ENCODE measurements at regions not wholly inside any gene's neighbourhood (a gene's known extent, or its start where the extent isn't known, plus 50 kb on each side); places are given as distances from the start of the nearest gene placed in this dataset.
"Not testable (repeated sequence)": the region's sequence is repeated elsewhere in the genome, so short reads cannot be mapped to it uniquely, and the experiment has no call there.

DNA sequence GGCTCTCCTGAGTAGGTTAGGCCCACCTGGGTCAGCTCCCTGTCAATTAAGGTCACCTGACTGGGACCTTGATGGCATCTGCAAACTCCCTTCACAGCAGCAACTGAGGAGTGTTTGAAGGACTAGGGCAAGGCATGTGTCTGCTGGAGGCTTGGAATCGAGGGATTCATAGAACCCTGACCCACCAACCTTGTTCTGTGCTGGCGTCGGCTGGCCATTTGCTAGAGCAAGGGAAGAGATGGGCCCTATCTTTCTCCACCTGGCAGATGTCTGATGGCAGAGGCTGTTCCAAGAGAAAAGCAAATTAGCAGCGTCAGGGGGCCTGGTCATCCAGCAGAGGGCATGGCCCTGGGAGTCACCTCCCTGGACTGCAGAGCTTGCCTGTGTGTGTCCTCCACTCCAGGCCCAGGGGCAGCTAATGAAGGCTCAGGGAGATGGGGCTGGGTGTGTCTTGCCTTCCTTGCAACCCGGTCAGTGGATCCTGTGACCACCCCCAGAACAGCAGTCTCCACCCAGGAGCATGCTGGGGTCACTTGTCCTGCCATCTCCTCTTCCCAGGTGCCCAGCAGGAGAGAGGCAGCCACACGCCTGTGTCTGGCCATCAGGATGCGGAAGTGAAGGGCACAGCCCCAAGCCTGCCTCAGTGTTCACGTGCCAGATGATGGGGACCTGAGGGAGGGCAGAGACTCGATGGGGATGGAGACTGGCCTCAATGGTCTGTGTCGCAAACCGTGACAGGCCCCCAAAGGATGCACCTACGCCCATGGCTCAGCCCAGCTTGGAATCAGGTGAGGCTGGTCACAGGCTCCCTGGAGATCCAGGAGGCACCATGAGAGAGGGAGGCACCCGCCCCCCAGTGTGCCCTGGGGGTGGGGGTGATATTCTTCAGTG lies 53.9 kb downstream of the BARX1 start:
- DNase-seq, result no peak

- DNase-seq, result no peak
Measured at GRCh38 chr9:93900436-93900819, 54.7 kb downstream of the BARX1 start.

GRCh38 chr9:93899609-93900435 lies 55.3 kb downstream of the BARX1 start:
- DNase-seq, result no peak

- DNase-seq, result no peak
Measured at GRCh38 chr9:93898502-93899426, 56.4 kb downstream of the BARX1 start.

- DNase-seq, result no peak
Measured at GRCh38 chr9:93898026-93898425, 57.1 kb downstream of the BARX1 start.

DNA sequence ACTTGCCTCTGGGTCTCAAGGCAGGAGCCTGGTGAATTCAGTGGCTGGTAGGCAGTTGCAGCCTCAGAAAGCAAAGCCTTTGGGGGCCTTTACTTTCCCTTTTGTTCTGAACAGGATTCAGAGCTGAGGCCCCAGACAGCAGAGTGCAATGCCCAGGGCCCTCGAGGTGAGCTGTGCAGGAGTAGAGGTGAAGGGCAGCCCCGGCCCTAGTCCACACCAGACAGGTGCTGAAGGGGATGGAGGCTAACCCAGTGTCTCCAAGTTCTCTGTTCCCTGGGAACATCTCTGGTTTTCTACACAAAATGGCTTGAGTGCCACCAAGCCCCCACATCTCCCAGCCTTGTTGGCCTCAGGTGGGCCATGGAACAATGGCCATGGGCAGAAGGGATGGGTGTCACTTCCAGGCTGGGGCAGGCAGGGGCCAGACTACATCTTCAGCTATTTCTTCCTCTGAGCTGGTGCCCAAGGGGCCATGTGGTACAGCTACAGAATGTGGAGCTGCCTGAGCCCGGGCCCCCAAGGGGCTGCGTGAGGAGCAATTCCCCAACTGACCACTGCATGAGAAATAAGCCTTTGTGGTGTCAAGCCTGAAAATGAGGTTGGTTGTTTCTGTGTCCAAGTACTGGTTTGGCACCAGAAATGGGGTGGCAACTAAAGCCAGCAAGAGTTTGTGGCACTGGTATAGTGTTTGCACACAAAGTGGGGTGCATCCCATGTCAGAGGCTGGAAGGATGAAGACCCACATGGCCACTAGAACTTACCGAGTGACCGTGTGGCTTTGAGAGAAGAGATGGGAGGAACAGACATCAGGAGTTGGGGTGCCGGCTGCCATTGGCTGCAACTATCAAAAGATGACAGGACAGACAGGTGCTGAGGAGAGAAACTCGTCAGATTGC lies 57.8 kb downstream of the BARX1 start:
- no peak for DNase-seq

DNA sequence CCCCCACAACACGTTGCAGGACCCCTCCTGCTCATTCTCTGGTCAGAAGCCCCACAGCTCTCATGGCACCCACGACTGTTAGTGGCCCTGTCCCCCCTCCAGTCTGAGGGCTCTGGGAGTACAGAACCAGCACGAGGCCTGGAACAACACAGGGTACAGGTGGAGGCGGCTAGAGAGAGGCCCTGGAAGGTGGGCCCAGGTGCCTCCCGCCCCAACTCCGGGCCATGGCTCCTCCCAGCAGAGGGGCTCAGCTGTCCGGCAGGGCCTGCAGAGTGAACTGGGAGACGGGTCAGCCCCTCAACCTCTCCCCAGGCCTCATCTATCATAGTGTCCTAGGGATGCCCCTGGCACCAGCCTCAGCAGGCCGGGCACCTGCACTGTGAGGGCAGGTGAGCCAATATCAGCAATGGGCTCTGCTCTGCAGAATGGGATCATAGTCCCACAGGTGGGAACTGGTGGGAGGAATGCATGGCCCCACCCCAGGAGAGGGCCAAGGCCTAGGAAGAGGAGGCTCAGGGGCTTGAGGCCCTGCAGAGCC lies 58.6 kb downstream of the BARX1 start:
- no peak for DNase-seq

DNA sequence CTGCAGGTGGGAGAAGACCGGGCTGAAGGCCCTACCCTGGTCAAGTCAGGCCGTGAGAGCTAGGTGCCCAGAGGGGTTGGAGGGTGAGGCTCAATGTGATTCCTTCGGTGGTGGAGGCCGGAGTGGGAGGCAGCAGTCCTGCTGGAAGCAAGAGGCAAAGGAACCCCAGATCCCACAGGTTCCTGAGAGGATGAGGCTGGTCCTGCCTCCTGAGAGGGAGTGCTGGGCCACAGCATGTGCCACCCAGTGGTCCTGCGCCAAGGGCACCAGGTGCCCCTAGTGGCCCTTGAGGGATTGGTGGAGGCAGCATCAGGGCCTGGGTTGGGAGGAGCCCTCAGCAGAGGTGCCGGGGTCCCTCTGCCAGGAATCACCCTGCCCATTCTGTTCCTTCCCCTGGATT lies 59.1 kb downstream of the BARX1 start:
- no peak for DNase-seq

- no peak for DNase-seq
Measured at GRCh38 chr9:93895535-93895934, 59.6 kb downstream of the BARX1 start.

DNA sequence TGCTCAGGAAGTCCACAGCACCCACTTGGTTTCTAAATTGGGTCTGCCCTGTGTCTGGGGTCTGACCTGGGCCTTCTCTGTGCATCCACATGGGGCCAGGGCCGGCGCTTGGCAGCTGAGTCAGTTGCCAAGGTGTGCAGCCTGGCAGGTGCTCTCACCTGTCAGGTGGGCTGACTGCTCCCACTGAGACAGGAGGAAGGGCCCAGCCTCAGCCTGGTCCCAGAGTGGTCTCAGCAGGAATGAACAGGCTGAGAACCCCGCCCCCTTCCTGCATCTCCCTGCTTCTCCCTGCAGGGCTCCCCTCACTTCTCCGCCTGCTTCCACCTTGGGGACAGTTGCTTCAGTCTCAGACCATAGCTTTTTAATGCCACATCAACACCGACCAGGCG lies 60.5 kb downstream of the BARX1 start:
- DNase-seq, result no peak

DNA sequence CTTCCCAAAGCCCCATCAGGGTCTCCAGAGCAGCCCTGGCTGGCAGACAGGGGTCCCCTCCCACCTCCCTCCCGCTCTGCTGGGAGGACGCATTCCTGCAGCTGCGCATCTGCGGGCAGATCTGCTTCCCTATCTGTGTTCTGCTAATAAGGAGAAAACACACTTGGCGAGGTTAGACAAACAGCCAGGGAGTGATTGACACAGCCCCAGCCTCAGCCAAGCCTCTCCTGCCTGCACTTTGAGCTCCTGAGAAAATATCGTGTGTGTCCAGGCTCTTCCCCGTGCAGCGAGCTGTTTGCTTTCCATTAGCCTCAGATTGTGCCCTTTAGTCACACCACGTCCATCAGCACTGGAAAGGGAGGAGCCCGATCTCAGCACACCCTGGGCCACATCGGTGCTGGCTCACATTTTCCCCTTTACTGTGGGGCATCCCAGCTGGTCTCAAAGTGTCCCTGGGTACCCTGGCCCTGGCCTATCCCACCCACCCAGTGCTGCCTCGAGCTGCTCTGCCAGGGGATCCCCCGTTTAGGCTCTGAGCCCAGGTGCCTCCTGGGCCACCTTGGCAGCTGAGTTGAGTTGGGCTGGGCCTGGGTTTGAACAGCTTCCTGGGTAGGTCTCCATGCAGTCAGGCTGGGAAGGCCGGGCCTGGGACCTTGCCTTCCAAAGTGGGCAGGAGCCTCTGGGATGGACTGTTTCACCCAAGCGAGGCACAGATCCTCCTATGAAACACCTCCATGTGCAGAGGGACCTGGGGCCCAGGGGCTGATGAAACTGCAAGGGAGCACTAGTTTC lies 61.1 kb downstream of the BARX1 start:
- no peak for DNase-seq

GRCh38 chr9:93893194-93893593 lies 62.0 kb downstream of the BARX1 start:
- no peak for DNase-seq

DNA sequence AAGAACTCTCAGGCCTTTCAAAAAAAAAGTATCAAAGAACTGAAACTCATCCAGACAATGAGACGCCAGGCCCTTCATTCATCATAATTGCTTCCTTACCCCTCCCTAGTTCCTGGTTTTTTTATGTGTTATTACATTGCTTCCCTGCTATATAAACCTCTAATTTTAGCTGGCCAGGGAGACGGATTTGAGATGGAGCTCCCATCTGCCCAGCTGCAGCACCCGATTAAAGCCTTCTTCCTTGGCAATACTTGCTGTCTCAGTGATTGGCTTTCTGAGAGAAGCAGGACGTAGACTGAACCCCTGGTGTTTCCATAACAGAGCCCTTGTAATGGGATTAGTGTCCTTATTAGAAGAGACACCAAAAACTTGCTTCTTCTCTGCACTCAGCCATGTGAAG lies 62.4 kb downstream of the BARX1 start:
- DNase-seq, result no peak

DNA sequence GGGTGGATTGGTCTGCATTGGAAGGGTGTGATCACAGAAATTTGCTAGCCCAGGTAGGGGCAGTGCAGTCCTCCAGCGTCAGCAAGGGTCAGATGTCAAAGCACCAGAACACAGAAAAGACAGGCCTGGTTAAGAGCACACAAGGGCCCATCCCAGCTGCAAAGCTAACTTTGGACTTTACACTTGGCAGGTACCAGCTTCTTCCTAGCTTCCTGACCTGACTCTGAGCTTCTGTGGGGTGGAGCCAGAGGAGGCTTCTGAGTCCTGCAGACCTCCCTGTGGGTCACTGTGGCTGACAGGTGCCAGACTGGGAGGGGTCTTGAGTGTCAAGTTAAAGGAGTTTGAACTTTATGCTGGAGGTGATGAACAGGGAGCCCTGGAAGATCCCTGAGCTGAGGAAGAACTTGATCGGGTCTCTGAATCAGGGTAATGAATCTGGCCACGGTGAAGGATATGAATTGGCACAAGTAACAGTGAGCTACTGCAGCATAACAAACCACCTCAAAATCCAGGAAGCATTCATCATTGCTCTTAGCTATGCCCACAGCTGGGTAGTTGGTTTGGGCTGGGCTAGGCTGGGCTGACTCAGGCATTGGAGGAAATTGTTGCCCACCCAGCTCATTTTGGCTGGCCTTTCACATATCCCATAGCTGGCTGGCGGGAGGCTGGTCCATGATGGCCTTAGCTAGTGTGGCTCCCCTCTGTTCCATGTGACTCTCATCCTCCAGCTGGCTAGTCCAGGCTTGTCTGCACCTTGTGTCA lies 63.4 kb downstream of the BARX1 start:
- DNase-seq, result no peak

GRCh38 chr9:93891050-93891449 lies 64.1 kb downstream of the BARX1 start:
- DNase-seq, result no peak

DNA sequence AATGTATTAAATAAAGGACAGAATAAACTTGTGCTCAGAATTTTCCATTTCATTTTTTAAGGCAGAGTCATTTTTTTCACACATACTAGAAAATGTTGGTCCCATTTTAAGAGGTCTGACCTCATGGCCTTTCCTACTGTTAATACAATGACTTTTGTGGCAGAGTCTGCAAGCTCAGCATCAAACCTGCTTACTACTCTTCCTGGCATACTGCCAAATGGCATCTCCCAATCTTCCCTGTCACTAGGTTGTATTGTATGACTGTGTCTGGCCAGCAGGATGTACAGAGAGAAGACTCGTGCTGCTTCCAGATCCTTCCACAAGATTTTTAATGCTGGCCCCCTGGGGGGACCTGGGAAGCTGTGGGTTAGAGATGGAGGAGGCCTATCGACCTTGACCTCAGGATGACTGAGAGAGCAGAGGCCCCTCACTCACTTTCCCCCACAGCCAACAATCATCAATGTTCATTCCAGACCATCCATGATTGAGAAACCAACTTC lies 64.7 kb downstream of the BARX1 start:
- DNase-seq, result no peak

GRCh38 chr9:93886911-93887310 lies 68.2 kb downstream of the BARX1 start:
- no peak for DNase-seq

DNA sequence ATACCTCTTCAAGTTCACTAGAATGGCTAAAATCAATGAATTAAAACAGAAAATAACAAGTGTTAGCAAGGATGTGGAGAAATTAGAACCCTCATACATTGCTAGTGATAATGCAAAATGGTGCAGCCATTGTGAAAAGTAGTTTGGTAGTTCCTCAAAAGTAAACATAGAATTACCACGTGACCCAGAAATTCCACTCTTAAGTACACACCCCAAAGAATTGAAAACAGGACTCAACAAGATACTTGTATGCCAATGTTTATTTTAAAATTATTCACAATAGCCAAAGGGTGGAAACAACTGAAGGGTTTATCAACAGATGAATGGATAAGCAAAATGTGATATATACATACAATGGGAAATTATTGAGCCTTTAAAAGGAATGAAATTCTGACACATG lies 70.3 kb downstream of the BARX1 start:
- DNase-seq, result no peak

DNA sequence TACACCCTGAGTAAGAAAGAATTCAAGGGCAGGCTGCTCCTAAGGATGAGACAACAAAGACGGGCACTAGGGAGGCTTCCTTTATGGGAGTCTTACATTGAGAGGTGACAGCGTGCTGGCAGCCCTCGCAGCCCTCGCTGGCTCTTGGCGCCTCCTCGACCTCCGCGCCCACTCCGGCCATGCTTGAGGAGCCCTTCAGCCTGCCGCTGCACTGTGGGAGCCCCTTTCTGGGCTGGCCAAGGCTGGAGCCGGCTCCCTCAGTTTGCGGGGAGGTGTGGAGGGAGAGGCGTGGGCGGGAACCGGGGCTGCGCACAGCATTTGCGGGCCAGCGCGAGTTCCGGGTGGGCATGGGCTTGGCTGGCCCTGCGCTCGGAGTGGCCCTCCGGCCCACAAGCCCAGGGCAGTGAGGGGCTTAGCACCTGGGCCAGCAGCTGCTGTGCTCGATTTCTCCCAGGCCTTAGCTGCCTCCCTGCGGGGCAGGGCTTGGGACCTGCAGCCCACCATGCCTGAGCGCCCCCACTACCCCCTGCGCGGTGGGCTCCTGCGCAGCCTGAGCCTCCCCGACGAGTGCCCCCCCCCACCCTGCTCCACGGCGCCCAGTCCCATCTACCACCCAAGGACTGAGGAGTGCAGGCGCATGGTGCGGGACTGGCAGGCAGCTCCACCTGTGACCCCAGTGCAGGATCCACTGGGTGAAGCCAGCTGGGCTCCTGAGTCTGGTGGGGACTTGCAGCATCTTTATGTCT lies 75.3 kb downstream of the BARX1 start:
- not testable (repeated sequence) for DNase-seq

Measured in stimulated activated CD4-positive, alpha-beta T cell treated with anti-CD3 and anti-CD28 coated beads, Interleukin-12 subunit alpha, Interleukin-12 subunit beta, amount 100 ng/mL, for 4 hours (primary cell).